Activated T-cell treated with anti-CD3 and anti-CD28 coated beads, Interleukin-2, amount 50 U/mL, for 24 hours (primary cell): ENCODE measurements at regions not wholly inside any gene's neighbourhood (a gene's known extent, or its start where the extent isn't known, plus 50 kb on each side); places are given as distances from the start of the nearest gene placed in this dataset.

Source experiments
- DNase-seq: peaks from one replicate; pipeline ENCODE4 v3.0.0-alpha.2; 2020
- H3K27ac Mint-ChIP-seq: 2 replicates; pipeline ENCODE4 v1.8.0; 2020; ENCODE audit warnings: mild to moderate bottlenecking, mixed read lengths
- H3K27me3 Mint-ChIP-seq: 2 replicates; pipeline ENCODE4 v1.8.0; 2020; ENCODE audit warnings: mixed read lengths
- H3K36me3 Mint-ChIP-seq: 2 replicates; pipeline ENCODE4 v1.8.0; 2020; ENCODE audit warnings: low read depth, mixed read lengths
- H3K4me1 Mint-ChIP-seq: 2 replicates; pipeline ENCODE4 v1.8.0; 2020; ENCODE audit warnings: low read depth, mixed read lengths
- H3K4me3 Mint-ChIP-seq: 2 replicates; pipeline ENCODE4 v1.8.0; 2020; ENCODE audit warnings: mild to moderate bottlenecking, moderate library complexity, mixed read lengths
- H3K9me3 Mint-ChIP-seq: 2 replicates; pipeline ENCODE4 v1.8.0; 2020; ENCODE audit warnings: mixed read lengths

- peaks cover 9% of the 10 kb centered on the region for H3K4me1 Mint-ChIP-seq
- no peaks in the 10 kb centered on the region for H3K9me3 Mint-ChIP-seq
- peaks cover 20% of the 10 kb centered on the region for H3K27me3 Mint-ChIP-seq
- no peak for DNase-seq
- no peak overlapping the region for H3K27ac Mint-ChIP-seq
- no peak overlapping the region for H3K4me3 Mint-ChIP-seq
- H3K36me3 Mint-ChIP-seq = no peaks in the 10 kb centered on the region
Measured at GRCh38 chr10:58140691-58141347, 126.9 kb downstream of the IPMK start.

DNA sequence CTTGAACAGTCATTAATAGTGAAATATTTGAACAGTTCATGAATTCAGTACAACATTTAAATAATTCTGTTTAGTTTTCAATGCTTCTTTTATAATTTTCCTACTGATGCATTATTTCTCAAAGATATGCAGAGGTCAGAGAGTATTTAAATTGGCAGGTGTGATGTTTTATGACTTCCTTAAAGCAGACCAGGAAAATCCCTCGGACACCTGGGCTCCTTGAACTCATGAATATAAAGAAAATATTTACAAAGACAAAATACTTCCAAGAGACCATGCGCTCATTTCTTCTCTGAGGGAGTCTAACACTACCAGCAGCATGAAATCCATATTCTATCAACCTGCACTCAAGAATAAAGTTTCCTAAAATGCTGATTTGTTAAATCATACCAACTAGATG lies 127.6 kb downstream of the IPMK start:
- Mint-ChIP-seq H3K4me3 (no peak overlapping the region), H3K27me3 (peaks cover 20% of the 10 kb centered on the region), H3K36me3 (no peaks in the 10 kb centered on the region), H3K27ac (no peak overlapping the region), H3K9me3 (no peaks in the 10 kb centered on the region), H3K4me1 (peaks cover 9% of the 10 kb centered on the region)
- no peak for DNase-seq

- DNase-seq = no peak
- H3K4me1 Mint-ChIP-seq = no peaks in the 10 kb centered on the region
- no peak overlapping the region for H3K27ac Mint-ChIP-seq
- peaks cover 20% of the 10 kb centered on the region for H3K27me3 Mint-ChIP-seq
- H3K36me3 Mint-ChIP-seq = no peaks in the 10 kb centered on the region
- no peaks in the 10 kb centered on the region for H3K9me3 Mint-ChIP-seq
- H3K4me3 Mint-ChIP-seq = no peak overlapping the region
Measured at GRCh38 chr10:58137813-58138212, 129.9 kb downstream of the IPMK start.

DNA sequence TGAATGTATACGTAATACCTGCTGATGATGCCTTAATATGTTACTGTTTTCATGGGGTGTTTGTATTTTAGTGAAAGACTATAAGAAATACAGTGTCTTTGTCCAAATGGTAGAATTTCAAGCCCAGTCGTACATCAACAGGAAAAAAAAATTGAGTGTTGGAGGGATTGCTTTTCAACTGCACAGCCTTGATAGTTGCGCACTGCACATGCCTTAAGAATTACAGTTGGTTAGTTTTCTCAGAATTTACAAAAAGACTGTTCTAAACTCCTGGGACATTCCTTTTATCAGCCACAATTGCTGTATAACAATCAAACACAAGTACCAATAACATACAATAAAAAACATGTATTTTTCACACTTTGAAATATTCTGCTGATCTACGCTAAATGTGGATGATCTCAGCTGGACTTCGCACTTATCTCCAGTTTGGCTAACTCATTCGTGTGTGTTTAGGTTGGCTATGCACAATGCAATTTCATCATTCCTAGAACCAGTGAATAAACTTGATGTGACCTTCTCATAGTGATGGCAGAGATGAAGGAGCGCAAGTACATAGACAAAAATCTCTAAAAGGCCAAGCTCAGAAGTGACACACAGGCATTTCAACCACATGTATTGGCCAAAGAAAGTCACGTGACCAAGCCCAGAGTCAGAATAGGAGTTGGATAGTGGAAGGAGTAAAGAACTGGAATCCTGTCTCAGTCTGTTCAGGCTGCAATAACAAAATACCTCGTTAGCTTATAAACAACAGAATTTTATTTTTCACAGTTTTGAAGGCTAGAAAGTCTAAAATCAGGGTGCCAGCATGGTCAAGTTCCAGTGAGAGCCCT lies 152.3 kb downstream of the IPMK start:
- no peak overlapping the region for H3K4me3 Mint-ChIP-seq

GRCh38 chr10:58109731-58110130 lies 158.0 kb downstream of the IPMK start:
- Mint-ChIP-seq H3K36me3 (no peaks in the 10 kb centered on the region), H3K27me3 (peaks cover 18% of the 10 kb centered on the region), H3K9me3 (no peaks in the 10 kb centered on the region), H3K4me3 (no peak overlapping the region), H3K4me1 (no peaks in the 10 kb centered on the region), H3K27ac (no peak overlapping the region)
- no peak for DNase-seq

More for the DNA sequence above, 152.3 kb downstream of the IPMK start:
- Mint-ChIP-seq H3K36me3 (no peaks in the 10 kb centered on the region), H3K27ac (no peak overlapping the region), H3K4me1 (no peaks in the 10 kb centered on the region), H3K9me3 (no peaks in the 10 kb centered on the region), H3K27me3 (peaks cover 4% of the 10 kb centered on the region)
- DNase-seq = no peak

DNA sequence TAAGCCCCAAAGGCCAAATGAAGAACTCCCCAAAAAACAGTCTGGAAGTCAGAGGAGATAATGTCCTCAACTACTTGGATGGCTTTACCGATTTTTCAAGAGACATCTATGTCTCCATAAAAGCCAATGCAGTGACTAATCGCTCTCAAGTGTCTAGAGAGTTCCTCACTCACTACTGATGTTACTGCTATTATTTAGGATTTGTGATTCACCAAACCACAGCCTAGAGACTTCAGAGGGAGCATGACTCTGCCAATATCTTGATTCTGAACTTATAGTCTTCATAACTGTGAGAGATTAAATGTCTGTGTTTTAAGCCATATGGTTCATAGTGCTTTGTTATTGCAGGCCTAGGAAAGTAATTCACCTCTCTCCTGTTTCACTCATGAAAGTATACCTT lies 160.2 kb downstream of the IPMK start:
- no peak for DNase-seq
- Mint-ChIP-seq H3K27ac (no peak overlapping the region), H3K4me1 (no peaks in the 10 kb centered on the region), H3K9me3 (peaks cover 2% of the 10 kb centered on the region), H3K27me3 (peaks cover 21% of the 10 kb centered on the region), H3K4me3 (no peak overlapping the region), H3K36me3 (no peaks in the 10 kb centered on the region)

- H3K27me3 Mint-ChIP-seq = peaks cover 21% of the 10 kb centered on the region
- H3K4me3 Mint-ChIP-seq = no peak overlapping the region
- H3K36me3 Mint-ChIP-seq = no peaks in the 10 kb centered on the region
- no peak for DNase-seq
- H3K27ac Mint-ChIP-seq = no peak overlapping the region
- no peaks in the 10 kb centered on the region for H3K4me1 Mint-ChIP-seq
- peaks cover 3% of the 10 kb centered on the region for H3K9me3 Mint-ChIP-seq
Measured at GRCh38 chr10:58106211-58107035, 161.3 kb downstream of the IPMK start.

- no peak overlapping the region for H3K27ac Mint-ChIP-seq
Measured at GRCh38 chr10:58104351-58104751, 163.3 kb downstream of the IPMK start.

GRCh38 chr10:58102897-58103296 lies 164.8 kb downstream of the IPMK start:
- DNase-seq = no peak
- Mint-ChIP-seq H3K9me3 (peaks cover 3% of the 10 kb centered on the region), H3K27ac (no peak overlapping the region), H3K36me3 (no peaks in the 10 kb centered on the region), H3K4me1 (no peaks in the 10 kb centered on the region), H3K4me3 (no peak overlapping the region), H3K27me3 (peaks cover 5% of the 10 kb centered on the region)

More at GRCh38 chr10:58104351-58104751, 163.3 kb downstream of the IPMK start:
- Mint-ChIP-seq H3K27me3 (peaks cover 15% of the 10 kb centered on the region), H3K36me3 (no peaks in the 10 kb centered on the region), H3K9me3 (peaks cover 3% of the 10 kb centered on the region), H3K4me1 (no peaks in the 10 kb centered on the region), H3K4me3 (no peak overlapping the region)
- DNase-seq = no peak

- peaks cover 3% of the 10 kb centered on the region for H3K9me3 Mint-ChIP-seq
- no peak overlapping the region for H3K4me3 Mint-ChIP-seq
- H3K27ac Mint-ChIP-seq = no peak overlapping the region
- DNase-seq = no peak
- H3K27me3 Mint-ChIP-seq = peaks cover 5% of the 10 kb centered on the region
- H3K36me3 Mint-ChIP-seq = no peaks in the 10 kb centered on the region
- H3K4me1 Mint-ChIP-seq = no peaks in the 10 kb centered on the region
Measured at GRCh38 chr10:58101682-58102081, 166.0 kb downstream of the IPMK start.

DNA sequence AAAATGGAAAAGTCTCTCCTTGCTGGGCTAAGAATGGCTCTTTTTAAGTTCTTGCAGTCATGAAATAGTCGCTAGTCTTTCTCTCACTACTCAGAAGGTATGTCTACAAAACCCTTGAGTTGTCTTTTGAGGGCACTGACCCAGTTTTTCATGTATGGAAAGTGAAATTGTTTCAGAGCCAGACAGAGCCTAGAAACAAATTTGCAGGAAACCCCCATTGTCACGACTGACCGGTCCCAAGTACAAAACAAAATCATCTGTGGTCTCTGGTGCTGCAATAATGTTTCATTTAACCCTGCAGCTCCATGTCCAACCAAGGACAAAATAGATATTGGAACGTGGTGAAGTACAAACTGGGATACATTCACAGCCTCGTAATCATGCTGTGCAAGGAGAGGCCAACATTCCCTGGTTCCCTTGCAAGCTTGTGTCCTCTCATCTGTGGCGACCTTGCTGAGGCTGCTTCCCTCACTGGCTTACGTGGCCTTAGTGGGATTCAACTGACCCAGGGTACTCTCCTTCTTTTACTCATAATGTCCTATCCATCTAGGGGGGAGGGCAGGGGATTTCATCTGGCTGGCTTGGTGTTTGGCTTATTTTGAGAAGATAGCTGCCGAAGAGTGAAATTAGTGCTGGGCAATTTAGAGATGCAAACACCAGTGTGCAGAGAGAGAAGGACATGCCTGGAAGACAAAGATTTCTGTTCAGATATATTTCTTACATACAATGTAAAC lies 172.5 kb downstream of the IPMK start:
- Mint-ChIP-seq H3K4me3 (no peak overlapping the region), H3K27ac (no peak overlapping the region), H3K27me3 (peaks cover 3% of the 10 kb centered on the region), H3K4me1 (no peaks in the 10 kb centered on the region), H3K9me3 (no peaks in the 10 kb centered on the region), H3K36me3 (no peaks in the 10 kb centered on the region)
- no peak for DNase-seq

DNA sequence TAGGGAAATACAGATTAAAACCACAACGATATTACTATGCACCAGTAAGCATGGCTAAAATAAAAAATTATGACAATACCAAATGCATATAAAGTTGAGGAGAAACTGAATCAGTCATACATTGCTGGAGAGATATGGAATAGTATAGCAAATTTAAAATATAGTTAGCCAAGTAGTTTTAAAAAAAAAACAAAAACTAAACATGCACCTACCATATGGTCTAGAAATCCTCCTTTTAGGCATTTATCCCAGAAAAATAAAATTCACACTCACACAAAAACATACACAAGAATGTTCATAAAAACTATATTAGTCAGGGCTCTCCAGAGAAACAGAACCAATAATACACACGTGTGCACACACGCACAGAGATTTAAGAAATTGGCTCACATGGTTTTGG lies 175.8 kb downstream of the IPMK start:
- no peak for DNase-seq
- Mint-ChIP-seq H3K27ac (no peak overlapping the region), H3K4me3 (no peak overlapping the region)

GRCh38 chr10:58089739-58090138 lies 178.0 kb downstream of the IPMK start:
- no peak overlapping the region for H3K4me3 Mint-ChIP-seq
- no peak for DNase-seq
- no peak overlapping the region for H3K27ac Mint-ChIP-seq
- H3K9me3 Mint-ChIP-seq = no peaks in the 10 kb centered on the region
- H3K27me3 Mint-ChIP-seq = peaks cover 6% of the 10 kb centered on the region
- H3K36me3 Mint-ChIP-seq = no peaks in the 10 kb centered on the region
- no peaks in the 10 kb centered on the region for H3K4me1 Mint-ChIP-seq

More for the DNA sequence above, 175.8 kb downstream of the IPMK start:
- Mint-ChIP-seq H3K36me3 (no peaks in the 10 kb centered on the region), H3K9me3 (no peaks in the 10 kb centered on the region), H3K27me3 (peaks cover 6% of the 10 kb centered on the region), H3K4me1 (no peaks in the 10 kb centered on the region)

GRCh38 chr10:58087896-58088295 lies 179.8 kb downstream of the IPMK start:
- no peaks in the 10 kb centered on the region for H3K36me3 Mint-ChIP-seq
- H3K27ac Mint-ChIP-seq = no peak overlapping the region
- H3K27me3 Mint-ChIP-seq = peaks cover 6% of the 10 kb centered on the region
- DNase-seq = no peak
- H3K4me1 Mint-ChIP-seq = no peaks in the 10 kb centered on the region
- no peak overlapping the region for H3K4me3 Mint-ChIP-seq
- no peaks in the 10 kb centered on the region for H3K9me3 Mint-ChIP-seq
